ENCODE measurements at regions not wholly inside any gene's neighbourhood (a gene's known extent, or its start where the extent isn't known, plus 50 kb on each side); places are given as distances from the start of the nearest gene placed in this dataset.

DNA sequence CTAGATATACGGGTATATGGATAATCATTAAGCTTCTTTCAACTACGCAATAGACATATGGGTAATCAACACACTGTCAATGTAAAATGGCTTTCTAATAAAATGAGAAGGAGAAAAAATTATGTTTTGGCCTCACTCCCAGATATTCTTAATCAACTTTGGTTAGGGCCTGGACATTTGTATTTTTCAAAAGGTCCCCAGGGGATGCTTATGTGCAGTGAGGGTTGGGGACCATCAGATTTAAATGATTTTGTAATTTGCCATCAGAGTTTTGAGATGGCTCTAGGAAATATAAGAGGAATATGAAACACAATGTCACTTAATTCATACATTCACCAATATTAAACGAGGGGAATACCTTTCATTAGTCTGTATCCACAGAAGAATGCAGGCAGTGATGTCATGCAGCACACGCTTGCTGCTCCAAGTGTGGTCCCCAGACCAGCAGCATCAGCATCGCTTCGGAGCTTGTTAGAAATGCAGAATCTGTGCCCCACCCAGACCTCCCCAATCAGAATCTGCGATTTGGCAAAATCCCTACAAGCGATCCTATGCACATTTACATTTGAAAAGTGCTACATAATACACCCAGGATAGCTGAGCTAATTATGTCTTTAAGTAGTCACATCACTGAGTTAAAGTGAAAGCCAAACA is 75.1 kb downstream of the INHBA start:
- TF ChIP-seq, protein P1, sequence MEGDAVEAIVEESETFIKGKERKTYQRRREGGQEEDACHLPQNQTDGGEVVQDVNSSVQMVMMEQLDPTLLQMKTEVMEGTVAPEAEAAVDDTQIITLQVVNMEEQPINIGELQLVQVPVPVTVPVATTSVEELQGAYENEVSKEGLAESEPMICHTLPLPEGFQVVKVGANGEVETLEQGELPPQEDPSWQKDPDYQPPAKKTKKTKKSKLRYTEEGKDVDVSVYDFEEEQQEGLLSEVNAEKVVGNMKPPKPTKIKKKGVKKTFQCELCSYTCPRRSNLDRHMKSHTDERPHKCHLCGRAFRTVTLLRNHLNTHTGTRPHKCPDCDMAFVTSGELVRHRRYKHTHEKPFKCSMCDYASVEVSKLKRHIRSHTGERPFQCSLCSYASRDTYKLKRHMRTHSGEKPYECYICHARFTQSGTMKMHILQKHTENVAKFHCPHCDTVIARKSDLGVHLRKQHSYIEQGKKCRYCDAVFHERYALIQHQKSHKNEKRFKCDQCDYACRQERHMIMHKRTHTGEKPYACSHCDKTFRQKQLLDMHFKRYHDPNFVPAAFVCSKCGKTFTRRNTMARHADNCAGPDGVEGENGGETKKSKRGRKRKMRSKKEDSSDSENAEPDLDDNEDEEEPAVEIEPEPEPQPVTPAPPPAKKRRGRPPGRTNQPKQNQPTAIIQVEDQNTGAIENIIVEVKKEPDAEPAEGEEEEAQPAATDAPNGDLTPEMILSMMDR (IDR thresholded peaks at IDR 0.05): no peak
- TF ChIP-seq POLR2A (IDR thresholded peaks at IDR 0.05; ENCODE audit: low read depth) (no peak), EP300 (IDR thresholded peaks at IDR 0.05) (no peak), POLR2AphosphoS5 (IDR thresholded peaks at IDR 0.05) (no peak)
